ENCODE measurements at regions not wholly inside any gene's neighbourhood (a gene's known extent, or its start where the extent isn't known, plus 50 kb on each side); places are given as distances from the start of the nearest gene placed in this dataset.

DNA sequence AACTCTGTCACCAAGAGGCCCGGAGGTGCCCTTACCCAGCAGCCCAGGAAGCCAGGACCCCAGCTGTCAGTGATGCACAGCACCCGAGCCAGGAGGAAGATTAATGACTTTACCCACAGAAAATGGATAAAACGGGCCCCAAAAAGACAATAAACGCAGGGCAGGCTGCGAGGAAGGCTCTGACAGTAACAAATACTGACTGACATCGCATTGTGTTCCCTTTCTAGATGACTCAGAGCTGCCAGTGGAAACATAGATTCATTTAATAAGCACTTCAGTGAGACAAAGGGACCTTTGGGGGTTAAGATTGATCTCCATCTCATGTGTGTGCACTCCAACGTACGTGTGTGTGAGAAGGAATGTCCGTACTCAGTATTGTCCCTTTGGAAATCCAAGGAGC lies 225.3 kb upstream of the PPP2R3A start:
- no peak for DNase-seq

DNA sequence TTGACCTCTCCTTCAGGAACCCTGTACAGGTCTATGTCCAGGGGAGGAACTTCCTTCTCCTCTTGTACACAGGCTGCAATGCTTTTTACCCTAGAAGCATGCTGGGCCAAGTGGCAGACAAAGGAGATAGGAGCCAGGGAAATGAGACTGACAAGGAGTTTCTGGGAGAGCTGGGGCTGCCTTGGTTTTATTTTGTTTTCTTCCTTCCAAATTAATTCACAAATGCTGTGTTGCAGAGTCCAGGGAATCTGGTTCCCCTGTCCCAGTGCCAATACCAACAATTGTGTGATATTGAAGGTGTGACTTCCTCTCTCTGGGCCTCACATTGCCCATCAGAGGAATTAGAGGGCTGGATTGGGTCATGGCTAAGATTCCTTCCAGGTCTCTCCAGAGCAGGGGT lies 224.8 kb upstream of the PPP2R3A start:
- no peak for DNase-seq

DNA sequence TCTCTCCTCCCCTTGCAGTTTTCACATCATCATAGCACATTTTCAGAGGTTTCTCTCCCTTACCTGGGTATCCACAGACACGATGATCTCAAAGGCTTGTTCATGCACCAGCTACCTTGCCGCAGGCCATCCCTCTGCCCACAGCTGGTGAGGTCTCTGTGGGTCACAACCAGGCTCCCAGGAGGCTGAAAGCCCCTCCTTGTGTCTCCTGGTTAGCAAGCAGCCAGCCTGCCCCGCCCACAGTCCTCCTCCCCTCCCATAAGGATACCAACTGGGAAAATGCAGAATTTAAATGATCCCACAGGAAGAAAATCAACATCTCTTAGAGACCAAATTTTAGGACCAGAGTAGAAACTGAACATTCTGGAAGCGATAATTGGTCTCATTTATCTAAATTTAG lies 213.5 kb upstream of the PPP2R3A start:
- DNase-seq: no peak

DNA sequence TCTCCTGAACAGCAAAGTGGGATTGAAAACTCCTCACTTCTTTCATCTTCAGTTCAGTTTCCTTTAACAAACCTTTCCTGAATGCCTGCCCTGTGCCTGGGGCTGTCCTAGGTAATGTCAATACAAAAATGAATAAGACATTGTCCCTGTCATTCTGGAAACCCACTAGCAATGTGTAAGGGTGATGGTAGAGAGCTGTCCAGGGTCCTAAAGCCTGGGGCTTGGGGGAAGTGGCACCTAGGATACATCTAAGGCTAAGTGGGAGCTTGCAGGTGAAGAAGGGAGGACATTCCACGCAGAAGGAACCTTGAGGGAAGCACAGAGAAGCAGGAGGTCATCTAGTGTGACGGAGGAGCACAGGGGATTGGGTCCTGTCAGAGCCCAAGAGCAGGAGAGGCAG lies 212.7 kb upstream of the PPP2R3A start:
- no peak for DNase-seq

DNA sequence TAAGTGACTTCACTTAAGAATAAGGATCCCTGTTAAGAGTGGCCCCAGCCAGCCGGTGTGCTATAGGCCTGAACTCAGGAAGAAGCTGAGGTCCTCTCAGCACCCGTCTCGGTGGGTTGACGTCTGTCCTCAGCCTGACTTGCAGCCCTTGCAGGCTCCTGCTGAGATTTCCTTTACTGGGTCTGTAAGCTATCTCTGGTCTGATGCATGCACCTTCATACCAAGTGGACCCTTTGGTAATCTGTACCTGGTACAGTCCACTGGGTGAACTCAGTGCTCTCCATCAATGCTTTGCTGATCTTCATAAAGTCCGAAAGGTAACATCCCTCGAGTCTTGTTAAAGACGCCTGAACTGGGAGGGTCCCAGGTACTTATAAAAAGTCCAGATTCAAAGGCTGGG lies 212.0 kb upstream of the PPP2R3A start:
- DNase-seq: no peak

DNA sequence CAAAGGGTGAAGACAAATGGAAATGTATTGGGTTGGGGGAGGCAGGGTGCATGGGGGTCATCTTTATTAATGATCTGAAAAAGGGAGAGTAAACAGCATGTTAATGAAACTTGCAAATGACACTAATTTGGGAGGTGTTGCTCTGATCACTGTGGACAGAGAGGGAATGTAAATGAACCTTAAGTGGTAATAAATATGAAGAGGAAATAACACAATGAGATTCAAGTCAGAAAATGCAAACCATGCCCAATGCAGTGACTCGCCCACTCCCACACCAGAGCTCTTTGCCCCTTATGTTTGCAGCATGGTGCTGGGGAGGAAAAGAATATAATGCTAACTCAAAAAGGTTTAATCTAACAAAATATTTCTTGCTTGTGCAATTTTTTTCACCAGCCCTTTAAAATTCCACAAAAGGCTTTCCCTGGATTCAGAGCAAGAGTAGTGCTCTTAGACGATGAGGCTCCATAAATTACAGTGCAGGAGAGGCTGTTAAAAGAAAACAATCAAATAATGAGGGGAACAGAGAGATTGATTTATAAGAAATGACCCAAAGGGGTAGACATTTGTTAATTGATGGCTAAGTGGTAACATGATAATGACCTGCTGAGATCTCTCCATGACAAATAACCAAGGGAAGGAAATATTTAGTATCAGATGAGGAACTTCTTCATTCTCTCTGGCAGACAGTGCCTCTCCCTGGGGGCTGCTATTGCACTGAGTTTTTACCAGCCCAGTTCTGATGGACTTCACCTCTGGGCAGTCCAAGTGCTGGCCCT lies 210.0 kb upstream of the PPP2R3A start:
- DNase-seq: no peak

DNA sequence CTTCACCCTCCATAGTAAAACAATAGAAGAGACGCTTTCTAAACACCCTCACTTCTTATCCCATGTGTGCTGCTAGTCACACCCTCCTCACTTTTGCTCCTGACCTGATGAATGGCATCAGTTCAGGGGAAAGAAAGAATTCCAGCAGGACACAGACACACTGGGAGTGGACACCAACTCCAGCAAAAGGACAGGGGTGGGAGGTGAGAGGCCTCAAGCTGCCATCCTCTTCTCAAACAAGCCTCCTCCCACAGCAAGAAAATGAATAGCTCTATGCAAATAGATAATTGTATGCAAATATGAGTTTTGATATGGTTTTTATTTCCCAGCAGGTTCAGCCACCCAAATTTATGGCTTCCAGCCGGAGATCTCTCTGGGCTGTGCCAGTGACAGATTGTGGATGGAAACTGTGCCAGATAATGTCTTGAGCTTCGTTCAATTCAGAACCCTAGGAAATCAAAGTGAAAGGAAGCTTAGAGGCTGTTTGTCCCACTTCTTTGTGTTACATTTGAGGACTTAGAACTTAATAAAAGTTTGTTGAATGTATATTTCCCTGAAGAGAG lies 209.3 kb upstream of the PPP2R3A start:
- no peak for DNase-seq

DNA sequence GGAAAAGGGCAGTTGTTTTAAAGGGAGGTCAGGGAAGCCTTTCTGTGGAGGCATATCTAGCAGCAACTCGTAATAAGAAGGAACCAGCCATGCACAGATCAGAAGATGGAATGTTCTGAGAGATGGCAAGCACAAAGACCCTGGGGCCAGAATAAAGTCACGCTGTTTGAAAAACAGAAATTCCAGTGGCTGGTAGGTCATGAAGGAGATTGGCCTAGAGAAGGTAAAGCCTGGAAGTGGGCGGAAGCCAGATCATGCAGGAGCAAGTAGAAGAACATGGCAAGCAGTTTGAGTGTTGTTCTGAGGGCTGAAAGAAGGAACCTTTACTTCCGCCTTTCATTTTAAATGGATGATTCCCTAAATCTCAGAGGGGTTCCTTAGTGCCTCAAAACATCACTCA lies 208.1 kb upstream of the PPP2R3A start:
- no peak for DNase-seq

DNA sequence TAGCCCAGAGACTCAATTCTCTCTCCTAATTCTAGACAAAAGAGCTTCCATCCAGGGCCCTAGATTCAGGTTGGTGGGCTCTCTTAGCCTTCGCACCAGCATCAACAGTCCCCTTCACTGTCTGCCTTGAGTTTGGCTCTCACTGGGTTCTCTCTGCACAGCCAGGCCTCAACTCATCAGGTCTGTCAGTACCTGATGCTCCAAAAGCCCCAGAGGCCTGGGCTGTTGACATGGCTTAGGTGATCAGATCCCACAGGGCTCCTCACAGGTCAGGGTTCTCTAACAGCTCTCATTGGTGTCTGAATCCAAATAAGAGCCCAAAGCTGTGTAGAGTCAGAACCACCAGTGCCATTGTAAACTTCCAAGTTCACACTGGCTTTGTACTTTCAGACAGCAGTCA lies 206.6 kb upstream of the PPP2R3A start:
- no peak for DNase-seq

DNA sequence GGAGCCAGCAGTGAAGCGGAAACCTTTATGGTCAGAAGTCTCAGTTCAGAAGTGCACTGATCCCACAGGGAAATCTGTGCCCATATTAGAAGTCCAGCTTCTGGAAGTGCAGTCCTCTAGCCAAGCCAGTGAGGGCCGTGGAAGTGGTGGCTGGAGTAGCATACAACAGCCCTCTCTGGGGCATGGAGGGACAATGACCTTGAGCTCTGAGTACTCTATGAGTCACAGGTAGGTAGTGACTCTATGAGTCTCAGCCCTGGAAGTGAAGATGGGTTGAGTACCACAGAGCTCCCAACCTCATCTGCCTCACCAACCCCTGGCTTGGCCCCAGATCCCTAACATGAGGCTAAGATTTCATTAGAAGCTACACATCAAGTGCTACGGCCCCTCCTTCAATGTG lies 205.9 kb upstream of the PPP2R3A start:
- DNase-seq: no peak

DNA sequence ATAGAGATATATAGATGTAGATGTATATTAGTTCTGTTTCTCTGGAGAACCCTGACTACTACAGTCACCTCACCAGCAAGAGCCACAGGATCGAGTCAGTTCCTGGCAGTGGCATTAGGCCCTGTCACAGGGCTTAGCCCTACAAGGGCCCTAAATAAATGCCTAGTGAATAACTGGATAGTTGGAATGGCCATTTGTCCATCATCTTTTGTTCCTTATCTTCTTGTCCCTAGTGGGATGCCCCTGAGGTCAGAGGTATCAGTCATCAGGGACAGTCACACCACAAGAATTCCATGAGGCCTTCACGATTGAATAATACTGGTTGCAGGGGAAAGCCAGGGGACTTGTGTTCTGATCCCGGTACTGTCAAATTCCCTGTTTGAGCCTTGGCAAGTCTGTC lies 204.9 kb upstream of the PPP2R3A start:
- no peak for DNase-seq

DNA sequence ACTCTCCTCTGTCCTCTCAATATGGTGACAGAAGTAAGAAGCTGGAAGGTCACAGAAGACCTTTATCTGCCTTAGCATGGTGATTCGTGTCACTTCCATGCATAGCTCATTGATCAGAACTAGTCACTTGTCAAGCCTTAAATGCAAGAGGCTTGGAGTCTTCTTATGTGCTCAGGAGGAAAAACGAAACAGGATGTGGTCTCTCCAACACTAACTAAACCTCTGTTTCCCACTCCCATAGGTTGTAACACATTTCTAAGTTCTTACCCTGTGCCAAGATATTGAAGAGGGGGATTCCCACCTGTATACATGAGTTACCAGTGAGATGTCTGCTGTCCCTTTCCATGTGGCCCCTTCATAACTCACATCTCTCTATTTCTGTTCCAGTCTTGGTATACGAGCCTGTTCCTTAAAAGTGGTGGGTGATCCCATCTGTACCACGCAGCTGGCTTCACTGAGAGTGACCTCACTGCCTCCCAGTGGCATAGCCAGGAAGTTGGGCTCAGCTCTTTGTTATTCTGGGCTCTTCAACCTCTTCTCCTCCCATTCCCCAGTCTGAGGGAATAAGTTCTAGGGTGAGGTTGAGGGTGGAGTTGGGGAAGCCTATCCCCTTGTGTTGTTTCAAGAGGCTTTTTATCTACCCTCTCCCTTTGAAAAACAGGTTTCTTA lies 203.2 kb upstream of the PPP2R3A start:
- no peak for DNase-seq

DNA sequence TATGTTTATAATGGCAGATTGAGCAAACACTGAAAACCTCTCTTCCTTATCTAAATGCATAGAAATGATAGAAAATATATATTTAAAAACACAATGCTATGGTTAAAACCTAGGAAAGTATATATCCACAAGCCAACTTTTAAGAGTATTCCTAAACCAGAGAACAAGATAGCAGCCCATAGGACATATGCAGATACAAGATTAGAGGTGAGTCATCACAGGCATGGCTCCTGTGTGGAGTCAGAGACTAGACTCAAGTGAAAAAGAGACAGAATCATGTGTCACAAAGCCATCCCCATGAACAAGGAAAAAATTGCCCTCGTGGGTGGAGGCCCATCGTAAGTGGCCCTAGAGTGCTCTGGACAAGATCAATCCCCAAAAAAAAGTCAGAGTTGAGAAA lies 199.4 kb upstream of the PPP2R3A start:
- DNase-seq: no peak

DNA sequence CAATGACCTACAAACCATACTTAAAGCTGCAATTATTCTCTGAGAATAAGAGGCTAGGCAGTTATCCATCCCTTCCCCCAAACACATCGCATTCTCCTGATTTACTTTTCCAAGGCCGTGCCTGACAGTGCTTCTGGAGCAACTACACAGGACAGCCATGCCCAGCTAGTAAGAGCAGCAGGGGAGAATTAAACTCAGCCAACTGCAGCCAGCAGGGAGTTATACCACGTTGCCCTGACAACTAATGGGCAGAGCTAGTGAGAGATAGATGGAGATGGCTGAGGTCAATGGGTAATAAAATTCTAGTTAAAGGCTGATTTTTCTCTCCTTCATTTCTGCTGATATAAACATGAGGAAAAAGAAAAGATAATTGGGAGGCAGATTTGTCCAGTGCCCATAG lies 193.8 kb upstream of the PPP2R3A start:
- no peak for DNase-seq

DNA sequence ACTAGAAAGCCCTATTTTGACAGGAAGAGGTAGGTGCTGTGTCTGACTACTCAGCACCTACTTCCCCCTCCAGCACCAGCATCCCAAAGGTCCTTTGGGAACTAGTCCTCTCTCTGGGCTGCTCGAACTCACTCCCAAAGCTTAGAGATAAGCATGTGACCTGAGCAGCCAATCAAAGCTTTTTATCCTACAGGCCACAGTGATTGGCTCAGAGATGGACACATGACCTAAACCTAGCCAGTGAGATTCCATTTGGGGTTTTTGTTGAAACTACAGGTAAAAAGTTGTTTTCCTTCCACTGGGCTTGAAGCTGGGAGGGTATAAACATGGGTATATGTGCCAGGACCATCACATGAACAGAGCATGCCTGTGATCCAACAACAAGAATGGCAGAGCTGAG lies 186.5 kb upstream of the PPP2R3A start:
- no peak for DNase-seq

DNA sequence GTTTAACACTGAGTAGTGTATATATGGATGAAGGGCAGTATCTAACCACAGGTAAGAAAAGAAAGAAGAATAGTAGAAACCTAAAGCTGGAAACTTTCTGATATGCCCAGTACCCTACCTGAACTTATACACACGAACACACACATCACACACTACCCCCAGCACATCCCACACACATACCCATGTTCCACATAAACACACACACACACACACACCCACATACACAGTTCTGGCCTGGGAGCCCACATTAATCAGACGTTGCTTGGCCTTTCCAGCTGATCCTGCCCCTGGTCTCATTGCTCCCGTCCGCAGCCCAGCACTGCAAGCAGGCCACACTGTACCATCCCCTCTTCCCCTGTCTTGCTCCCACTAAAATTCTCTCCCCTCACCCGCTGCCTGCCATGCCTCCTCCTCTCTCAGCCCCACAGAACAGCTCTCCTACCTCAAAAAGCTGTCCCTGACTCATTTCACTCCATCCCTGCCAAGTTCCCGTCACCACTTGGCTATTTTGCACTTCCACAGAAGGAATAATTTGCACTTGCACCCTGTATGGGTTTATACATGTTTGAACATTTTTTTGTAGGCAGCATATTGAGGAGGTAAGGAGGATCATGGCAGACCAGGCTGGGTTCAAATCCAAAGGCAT lies 185.8 kb upstream of the PPP2R3A start:
- no peak for DNase-seq

DNA sequence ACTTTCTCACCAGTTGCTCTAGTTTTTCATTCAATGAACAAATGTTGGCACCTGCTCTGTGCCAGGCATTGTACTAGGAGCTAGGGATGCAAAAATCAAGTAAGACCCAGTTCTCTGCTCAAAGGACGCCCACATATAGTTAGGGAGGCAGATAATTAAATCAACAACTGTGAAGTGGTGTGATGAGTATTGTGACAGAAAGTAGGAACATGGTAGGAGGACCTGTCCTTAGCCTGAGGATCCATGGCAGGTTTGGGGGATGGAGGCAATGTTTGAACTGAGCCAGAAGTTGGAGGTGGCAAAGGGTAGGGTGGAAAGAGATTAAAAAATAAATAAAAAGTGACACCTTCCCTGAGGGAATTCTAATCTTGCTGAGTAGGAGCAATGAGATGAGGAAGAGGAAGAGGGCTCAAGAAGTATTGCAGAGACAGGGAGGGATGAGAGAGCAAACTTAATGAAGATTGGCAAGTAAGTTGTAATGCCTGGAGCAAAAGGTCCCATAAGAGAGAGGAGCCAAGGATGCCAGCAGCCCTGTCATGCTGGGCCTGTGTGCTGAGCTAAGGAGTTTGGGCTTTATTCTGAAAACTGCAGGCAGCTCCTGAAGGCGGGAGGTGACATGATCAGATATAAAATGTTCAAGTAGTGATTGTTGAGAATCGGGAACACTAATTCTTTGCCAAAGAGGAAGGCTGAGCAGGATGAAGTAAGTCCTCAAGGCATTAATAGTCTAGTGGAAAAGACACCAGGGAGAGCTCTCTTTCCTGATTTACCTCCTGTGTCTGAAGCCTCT lies 184.3 kb upstream of the PPP2R3A start:
- DNase-seq: no peak

DNA sequence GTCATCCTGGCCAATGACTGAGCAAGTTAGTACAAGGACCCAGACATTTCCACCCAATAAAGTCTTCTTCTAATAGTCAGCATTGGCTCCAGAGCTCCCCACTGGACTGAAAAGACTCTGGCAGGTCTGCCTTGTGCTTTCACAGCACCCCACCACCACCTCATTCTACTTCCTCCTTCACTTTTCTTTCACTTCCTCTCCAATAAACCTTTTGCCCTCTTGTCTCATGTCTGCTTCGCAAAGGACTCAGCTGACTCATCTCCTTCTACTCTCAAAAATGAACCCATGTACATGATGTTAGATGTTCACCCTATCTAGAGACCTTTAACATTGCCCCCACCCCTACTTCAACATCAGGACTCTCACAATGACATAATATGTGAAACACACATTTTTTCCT lies 181.0 kb upstream of the PPP2R3A start:
- DNase-seq: no peak

DNA sequence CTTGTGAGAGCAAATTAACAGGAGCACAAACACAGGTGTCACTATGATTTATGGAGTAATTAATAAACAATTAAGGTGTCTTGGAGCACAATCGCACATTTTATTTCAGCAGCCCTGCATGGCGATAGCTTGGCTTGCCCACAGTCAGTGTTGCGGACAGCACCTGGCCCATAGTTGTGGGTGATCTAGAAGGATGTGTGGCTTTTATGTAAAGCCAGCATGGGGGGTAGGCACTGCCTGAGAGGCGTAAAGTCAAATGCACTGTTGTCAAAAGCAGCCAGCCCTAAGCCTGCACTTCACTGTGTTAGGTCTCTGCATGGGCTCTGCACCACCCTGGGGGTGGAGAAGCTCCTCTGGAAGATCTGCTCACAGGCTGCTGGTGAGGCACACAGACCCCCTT lies 177.4 kb upstream of the PPP2R3A start:
- DNase-seq: no peak

DNA sequence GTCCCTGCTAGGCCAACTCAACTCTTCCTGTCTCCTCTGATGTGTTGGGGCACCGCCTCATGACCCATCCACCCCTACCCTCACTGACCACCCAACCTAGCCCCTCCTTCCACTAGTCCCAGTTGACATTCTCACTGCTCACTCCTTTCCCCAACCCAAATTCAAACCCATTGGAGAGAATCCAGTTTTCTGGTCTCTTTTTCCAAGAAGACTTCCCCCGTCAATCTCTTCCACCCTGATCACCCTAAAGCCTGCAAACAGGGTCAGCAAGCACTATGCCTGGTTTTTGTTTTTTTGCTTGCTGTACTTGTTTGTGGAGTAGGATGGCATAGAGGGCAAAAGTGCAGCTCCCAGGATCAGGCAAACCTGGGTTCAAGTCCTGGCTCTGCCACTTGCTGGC lies 176.6 kb upstream of the PPP2R3A start:
- DNase-seq: no peak

DNA sequence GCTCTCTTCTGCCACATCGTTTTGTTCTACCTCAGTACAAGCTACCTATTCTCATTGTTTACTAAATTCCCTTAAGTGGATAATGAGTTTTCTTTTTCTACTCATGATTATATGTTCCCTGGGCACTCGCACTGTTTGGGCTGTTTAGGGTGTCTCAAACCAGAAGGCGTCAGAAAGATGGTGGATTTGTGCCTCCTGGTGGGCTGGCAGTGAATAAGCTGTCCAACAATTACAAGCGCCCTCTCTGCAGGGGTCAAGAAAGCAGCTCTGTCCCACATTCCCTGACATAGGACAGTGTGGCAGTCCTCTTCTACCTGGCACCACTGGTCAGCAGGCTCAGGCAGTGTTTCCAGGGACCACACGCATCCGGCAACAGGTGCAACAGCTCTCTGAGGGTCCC lies 173.4 kb upstream of the PPP2R3A start:
- no peak for DNase-seq

DNA sequence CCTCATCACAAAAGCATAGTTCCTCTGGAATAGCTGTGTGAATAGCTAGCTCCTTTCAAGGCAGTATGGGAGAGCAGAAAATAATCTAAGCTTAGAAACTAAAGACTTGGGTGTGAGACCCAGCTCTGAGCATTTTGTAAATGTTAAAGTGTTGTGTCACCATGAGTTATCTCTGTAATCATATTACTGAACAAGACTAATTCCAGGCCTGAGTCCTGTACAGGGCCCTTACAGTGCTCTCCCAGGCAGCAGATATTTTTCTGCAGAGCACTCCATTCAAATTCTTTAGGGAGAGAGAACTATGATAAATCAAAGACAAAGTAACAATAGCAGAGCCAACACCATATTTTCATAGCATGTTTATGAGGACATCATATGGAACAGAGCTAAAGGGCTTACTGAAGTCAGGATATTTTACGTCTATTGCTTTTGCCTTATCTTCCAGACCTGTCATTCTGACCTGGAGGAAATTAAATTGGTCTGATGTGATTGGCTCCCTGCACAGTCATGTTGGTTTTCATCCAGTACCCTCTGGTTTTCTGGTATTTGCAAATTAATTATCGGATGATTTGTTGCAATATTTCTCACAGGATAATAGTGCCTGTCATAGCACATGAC lies 172.6 kb upstream of the PPP2R3A start:
- no peak for DNase-seq

All from right lung (tissue), 2 donors.